ENCODE measurements at regions not wholly inside any gene's neighbourhood (a gene's known extent, or its start where the extent isn't known, plus 50 kb on each side); places are given as distances from the start of the nearest gene placed in this dataset.

DNA sequence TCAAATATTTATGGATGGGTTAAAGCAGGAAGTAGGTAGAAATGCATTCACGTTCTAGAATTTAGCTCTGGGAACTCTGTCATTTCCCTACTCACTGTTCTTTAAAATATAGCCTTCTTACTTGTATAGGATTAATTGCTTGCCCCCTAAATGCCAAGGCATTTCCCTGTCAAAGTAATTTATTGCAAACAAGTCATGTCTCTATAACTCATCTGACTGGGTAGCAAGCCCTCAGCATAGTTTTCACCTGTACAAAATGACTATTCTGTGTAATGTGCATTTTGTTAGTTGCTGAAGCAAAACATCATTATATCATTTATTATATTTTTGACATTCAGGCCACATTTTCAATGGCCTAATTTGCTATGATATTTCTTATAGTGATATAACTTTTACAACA lies 1308.2 kb upstream of the EPHA6 start:
- Histone ChIP-seq H3K4me3 (ENCODE audit: low read depth, low read length) (no peak overlapping the region), H3K36me3 (no peaks in the 10 kb centered on the region), H3K9me3 (no peaks in the 10 kb centered on the region; the same call in 1 of the 2 replicates), H3K4me1 (no peaks in the 10 kb centered on the region), H3K27me3 (no peaks in the 10 kb centered on the region)
- TF ChIP-seq, protein P1, sequence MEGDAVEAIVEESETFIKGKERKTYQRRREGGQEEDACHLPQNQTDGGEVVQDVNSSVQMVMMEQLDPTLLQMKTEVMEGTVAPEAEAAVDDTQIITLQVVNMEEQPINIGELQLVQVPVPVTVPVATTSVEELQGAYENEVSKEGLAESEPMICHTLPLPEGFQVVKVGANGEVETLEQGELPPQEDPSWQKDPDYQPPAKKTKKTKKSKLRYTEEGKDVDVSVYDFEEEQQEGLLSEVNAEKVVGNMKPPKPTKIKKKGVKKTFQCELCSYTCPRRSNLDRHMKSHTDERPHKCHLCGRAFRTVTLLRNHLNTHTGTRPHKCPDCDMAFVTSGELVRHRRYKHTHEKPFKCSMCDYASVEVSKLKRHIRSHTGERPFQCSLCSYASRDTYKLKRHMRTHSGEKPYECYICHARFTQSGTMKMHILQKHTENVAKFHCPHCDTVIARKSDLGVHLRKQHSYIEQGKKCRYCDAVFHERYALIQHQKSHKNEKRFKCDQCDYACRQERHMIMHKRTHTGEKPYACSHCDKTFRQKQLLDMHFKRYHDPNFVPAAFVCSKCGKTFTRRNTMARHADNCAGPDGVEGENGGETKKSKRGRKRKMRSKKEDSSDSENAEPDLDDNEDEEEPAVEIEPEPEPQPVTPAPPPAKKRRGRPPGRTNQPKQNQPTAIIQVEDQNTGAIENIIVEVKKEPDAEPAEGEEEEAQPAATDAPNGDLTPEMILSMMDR (IDR thresholded peaks at IDR 0.05; ENCODE audit: low read depth, low read length), result no peak
- no peak for DNase-seq

DNA sequence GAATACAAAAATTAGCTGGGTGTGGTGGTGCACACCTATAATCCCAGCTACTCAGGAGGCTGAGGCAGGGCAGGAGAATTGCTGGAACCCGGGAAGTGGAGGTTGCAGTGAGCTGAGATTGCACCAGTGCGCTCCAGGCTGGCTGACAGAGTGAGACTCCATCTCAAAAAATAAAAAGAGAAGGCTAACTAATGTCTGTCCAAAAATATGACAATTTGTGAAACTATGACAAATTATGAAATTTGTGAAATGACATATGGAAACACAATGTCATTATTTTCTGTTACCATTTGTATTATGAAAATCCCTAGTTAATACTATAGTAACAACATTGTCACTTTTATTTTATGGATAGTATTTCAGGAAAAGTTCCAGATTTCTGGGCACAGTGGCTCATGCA lies 1306.3 kb upstream of the EPHA6 start:
- DNase-seq, result no peak
- Histone ChIP-seq H3K36me3 (no peaks in the 10 kb centered on the region), H3K27me3 (no peaks in the 10 kb centered on the region), H3K4me3 (ENCODE audit: low read depth, low read length) (no peak overlapping the region), H3K4me1 (no peaks in the 10 kb centered on the region), H3K9me3 (no peaks in the 10 kb centered on the region; the same call in 1 of the 2 replicates)
- TF ChIP-seq, protein P1 (IDR thresholded peaks at IDR 0.05; ENCODE audit: low read depth, low read length), result no peak

DNA sequence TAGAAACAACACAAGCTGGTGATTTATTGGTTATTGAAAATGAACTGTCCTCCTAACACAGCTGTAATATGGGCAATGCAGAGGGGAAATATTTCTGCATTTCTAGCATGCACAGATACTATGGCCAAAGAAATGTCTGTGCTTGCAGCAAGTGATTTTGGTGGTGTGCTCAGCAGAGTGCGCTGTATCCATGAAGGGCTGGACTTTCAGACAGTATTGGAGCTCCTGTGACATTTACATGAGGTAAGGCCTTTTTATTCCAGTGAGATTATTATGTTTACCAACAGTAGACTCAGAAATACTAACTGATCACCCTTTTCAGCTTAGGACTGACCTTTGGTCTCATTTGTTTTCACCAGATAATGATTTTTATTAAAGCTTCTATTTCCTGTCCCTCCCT lies 1302.6 kb upstream of the EPHA6 start:
- H3K36me3 ChIP-seq, result no peaks in the 10 kb centered on the region
- TF ChIP-seq, protein P1 (IDR thresholded peaks at IDR 0.05; ENCODE audit: low read depth, low read length), result peak; percentile 11; the same call in 1 of the 2 replicates
- no peaks in the 10 kb centered on the region for H3K27me3 ChIP-seq
- H3K4me1 ChIP-seq, result no peaks in the 10 kb centered on the region
- H3K9me3 ChIP-seq, result no peaks in the 10 kb centered on the region; the same call in 1 of the 2 replicates
- no peak for DNase-seq
- H3K4me3 ChIP-seq (ENCODE audit: low read depth, low read length), result no peak overlapping the region

DNA sequence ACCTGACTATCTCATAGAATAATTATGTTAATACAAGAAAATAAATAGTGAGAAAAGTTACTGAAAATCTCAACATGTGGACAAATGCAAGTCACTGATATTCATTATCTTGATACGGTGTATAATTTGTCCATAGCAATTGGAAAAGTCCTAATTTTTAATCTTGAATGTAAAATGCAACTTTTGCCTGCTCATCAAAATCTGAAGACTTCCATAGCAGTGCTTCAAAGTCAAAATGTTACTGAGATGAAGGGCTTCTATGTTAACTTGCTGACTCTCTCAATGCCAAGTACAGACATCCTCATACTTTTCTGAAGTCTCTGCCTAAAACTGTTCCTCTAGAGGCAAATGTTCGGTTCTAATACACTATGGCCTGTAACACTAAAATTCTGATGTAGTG lies 1300.1 kb upstream of the EPHA6 start:
- no peaks in the 10 kb centered on the region for H3K9me3 ChIP-seq
- TF ChIP-seq, protein P1 (IDR thresholded peaks at IDR 0.05; ENCODE audit: low read depth, low read length), result no peak
- no peak overlapping the region for H3K4me3 ChIP-seq (ENCODE audit: low read depth, low read length)
- no peaks in the 10 kb centered on the region for H3K4me1 ChIP-seq
- H3K27me3 ChIP-seq, result no peaks in the 10 kb centered on the region
- H3K36me3 ChIP-seq, result no peaks in the 10 kb centered on the region
- no peak for DNase-seq

DNA sequence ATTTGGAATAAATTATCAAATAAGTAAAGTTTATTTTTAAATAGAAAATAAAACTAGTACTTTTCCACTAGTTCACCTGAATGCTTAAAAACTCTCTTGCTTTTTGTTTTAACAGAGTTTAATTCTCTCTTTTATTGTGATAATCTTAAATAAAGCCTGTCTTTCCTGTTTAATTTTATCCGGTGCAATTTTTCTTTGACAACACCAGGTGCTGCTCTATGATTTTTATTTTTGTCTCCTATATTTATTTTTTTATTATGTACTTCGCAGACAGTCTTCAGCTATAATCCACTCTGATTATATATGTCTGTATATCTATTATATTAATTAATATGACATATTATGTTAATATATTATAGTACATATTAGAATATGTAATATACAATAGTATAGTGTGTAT lies 1293.0 kb upstream of the EPHA6 start:
- Histone ChIP-seq H3K9me3 (no peaks in the 10 kb centered on the region), H3K27me3 (no peaks in the 10 kb centered on the region), H3K36me3 (no peaks in the 10 kb centered on the region), H3K4me1 (no peaks in the 10 kb centered on the region), H3K4me3 (ENCODE audit: low read depth, low read length) (no peak overlapping the region)
- TF ChIP-seq, protein P1 (IDR thresholded peaks at IDR 0.05; ENCODE audit: low read depth, low read length), result no peak
- no peak for DNase-seq

DNA sequence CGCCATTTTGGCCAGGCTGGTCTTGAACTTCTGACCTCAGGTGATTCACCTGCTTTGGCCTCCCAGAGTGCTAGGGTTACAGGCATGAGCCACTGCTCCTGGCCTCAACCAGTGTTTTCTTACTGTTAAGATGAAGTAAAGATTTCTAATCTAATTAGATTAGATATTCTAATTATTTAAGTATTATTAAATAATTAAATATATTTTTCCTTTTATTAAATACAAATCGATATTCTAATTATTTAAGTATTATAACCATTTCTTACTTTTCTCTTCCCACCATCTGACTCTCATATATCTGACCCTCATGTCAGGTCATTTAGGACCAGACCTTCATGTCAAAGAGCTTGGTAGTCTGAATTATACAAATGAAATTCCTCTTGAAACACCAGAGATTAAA lies 1291.9 kb upstream of the EPHA6 start:
- Histone ChIP-seq H3K9me3 (no peaks in the 10 kb centered on the region), H3K27me3 (no peaks in the 10 kb centered on the region), H3K4me3 (ENCODE audit: low read depth, low read length) (no peak overlapping the region), H3K36me3 (no peaks in the 10 kb centered on the region), H3K4me1 (no peaks in the 10 kb centered on the region)
- TF ChIP-seq, protein P1 (IDR thresholded peaks at IDR 0.05; ENCODE audit: low read depth, low read length), result no peak
- no peak for DNase-seq
